ENCODE measurements at regions not wholly inside any gene's neighbourhood (a gene's known extent, or its start where the extent isn't known, plus 50 kb on each side); places are given as distances from the start of the nearest gene placed in this dataset.
"Not testable (repeated sequence)": the region's sequence is repeated elsewhere in the genome, so short reads cannot be mapped to it uniquely, and the experiment has no call there.

DNA sequence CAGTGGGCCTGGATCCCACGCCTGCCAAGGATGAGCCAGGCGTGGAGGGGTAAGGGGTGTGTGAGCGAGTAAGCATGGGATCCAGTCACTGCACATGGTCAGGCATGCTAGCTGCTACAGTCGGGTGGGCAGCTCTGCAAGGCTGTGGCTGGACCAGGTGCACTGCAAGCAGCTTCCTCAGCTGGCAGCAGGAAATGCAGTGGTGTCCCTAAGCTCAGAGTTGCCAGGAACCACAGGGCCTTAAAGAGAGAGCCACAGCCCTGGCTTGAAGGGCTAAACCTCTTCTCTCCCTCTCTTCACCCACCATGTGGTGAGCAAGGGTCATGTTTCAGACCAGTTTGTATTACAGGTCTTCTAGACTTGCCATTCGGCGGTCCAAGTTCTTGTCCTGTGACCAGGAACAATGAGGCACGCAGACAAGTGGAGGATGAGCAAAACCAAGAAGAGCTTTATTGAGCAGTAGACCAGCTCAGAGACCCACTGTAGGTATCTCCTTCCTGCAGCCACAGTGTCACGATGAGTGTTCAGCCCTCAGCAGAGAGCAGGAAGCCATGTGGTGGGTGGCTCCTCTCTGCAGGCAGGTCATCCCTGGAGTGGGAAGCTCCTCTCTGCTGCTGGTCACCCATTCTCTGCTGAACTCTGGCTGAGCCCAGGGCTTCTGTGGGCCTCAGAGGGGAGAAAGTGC, 511.9 kb downstream of the PYDC2 start:
- DNase-seq = no peak

- DNase-seq = no peak
These were observed 512.9 kb downstream of the PYDC2 start for GRCh38 chr3:191973820-191974219.

GRCh38 chr3:191975936-191976335, 515.0 kb downstream of the PYDC2 start:
- no peak for DNase-seq

GRCh38 chr3:191980443-191980842, 519.5 kb downstream of the PYDC2 start:
- no peak for DNase-seq

GRCh38 chr3:191982481-191982880, 521.5 kb downstream of the PYDC2 start:
- DNase-seq = no peak

DNA sequence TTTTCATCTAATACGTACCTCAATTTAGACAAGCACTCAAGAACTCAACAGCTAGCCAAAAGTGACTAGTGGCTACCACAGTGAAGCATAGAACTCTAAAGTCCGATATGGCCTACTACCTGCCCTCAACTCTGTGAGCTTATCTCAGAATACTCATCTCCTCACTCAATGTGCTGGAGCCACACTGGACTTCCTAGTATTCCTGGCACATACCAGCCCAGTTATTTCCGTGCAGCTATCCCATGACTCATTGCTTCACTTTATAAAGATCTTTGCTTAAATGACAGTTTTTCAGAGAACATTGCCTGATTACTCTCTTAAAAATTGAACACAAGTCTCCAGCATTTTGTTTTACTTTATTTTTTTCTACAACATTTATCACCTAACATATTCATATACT, 524.7 kb downstream of the PYDC2 start:
- DNase-seq = no peak

DNA sequence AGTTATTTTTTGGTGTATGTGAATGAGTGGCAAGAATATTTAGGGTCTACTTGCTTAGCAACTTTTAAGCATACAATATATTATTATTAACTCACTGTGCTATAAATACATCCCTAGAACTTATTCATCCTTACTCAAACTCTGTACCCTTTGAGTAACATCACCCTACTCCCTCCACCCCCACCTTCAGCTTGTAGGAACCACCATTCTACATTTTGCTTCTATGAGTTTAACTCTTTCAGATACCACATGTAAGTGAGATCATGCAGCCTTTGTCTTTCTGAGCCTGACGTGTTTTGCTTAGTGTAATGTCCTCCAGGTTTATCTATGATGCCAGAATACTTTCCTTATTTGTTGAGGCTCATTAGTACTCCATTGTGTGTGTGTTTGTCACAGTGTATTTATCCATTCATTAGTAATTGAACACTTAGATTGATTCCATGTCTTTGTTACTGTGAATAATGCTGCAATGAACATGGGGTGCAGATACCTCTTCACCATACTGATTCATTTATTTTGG, 526.9 kb downstream of the PYDC2 start:
- no peak for DNase-seq

- DNase-seq = not testable (repeated sequence)
These were observed 533.0 kb downstream of the PYDC2 start for GRCh38 chr3:191993952-191994351.

DNA sequence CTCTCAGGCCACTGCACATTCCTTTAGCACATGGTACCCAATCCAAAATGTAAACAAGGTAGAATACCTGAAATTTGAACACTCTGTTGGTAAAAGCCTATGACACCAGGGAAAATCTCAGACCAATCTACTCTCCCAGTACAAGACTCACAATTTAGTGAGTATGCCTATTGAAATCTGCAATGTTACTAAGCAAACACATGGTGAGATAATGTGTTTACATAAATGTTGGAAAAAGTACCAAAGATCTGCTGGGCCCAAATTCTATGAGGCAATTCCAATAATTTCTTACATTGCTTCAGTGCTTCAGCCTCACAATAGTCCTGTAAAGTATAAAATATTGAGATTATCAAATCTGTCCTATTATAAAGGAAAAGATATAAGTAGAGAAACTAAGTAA, 536.1 kb downstream of the PYDC2 start:
- no peak for DNase-seq

DNA sequence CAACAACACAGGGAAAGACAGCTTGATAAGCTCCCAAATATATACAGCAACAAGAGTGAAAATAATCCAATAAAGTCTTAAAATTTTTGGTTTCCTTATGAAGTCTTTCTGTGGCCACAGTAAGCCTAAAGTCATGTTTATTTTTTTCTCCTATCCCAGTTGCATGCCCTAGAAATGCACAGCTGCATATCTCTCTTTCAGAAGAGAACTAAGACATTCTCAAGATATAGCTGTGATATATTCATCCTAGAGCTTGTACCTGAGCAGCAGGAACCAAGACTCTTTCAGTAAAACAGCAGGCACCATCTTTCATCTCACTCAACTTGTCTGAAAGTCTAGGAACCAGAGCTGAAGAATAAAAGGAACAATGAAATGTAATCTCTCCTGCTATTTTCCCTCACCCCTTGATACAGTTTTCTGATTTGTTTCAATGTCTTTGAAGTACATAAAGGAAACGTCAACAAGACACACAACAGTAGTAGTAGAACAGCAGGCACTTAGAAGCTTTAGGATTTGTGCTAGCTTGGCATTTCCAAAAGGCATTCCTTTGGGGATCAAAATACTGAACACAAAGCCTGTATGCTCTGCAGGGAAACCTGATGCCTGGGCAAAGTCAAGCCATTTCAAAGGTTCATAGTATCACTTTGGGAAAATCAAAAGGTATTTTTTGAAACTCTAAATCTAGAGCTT, 536.8 kb downstream of the PYDC2 start:
- no peak for DNase-seq

GRCh38 chr3:192001218-192001617, 540.3 kb downstream of the PYDC2 start:
- DNase-seq = no peak

DNA sequence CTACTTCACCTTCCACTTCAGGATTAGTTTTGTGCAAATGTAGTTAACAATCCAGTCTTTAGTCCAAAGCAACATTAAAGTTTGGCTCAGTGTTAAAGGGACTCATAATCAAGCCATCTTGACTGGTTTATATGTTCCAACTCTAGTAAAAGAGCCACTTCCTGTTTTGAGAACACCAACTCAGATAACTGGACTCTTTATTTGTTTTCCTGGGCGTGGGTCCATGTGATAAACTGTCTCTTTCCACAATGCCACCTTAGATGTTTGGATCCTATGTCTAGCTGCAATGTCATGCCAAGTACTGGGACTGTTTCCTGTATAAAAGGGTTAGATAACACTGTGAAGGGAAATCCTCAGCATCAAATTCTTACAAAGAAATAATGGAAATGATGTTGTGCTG, 545.0 kb downstream of the PYDC2 start:
- DNase-seq = no peak

GRCh38 chr3:192009903-192010302, 548.9 kb downstream of the PYDC2 start:
- DNase-seq = no peak

DNA sequence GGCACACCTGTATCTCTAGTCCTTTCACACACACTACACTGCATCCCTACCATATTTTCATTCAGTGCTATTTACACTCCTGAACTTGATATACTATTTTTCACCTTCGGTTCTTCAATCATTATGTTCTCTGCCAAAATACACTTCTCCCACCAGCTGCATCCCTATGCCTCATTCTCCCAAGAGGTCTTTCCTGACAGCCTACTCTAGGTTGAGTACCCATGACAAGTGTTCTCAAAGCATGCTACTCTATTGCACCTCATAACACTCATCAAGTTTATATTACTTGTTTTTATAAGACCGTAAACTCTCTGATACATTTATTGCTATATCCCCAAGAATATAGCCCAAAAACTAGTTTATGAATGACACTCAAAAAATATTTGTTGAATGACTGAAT, 549.5 kb downstream of the PYDC2 start:
- no peak for DNase-seq

DNA sequence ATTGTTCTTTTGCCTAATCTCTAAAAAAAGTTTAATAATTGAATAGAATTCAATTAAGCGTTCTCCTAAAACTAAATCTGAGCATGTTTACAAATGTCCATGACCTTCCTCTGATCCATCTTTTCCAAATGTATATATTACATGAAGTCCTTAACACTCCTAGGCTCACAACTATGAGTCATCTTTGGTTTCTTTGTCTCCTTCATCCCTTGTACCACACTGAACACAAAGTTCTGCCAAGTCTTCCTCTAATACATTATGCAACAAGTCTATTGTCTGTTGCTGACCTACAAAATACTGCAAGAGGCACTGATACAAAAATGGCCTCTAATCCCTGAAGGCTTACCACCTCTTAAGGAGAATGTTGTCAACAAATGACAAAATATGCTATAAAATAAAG, 550.2 kb downstream of the PYDC2 start:
- no peak for DNase-seq

GRCh38 chr3:192013110-192013509, 552.1 kb downstream of the PYDC2 start:
- DNase-seq = no peak

GRCh38 chr3:192022412-192022811, 561.4 kb downstream of the PYDC2 start:
- DNase-seq = no peak

DNA sequence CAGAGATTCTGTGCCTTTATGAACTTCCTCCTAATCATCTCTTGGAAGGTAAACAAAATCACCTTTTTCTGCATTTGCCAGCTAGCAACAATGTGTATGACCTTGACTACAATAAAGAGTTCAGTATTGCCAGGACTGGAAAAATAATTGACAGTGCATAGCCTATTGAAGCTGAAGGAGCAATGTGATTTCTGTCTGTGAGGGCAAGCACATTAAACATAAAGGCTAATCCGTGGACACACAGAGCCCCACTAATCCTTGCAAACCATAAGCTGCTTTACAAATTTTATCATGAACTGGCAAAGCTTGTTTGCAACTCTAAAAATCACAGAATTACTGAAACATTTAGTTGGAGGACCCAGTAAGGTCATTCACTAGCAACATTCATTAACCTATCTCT, 563.8 kb downstream of the PYDC2 start:
- DNase-seq = no peak

- DNase-seq = no peak
These were observed 565.7 kb downstream of the PYDC2 start for GRCh38 chr3:192026661-192027060.

DNA sequence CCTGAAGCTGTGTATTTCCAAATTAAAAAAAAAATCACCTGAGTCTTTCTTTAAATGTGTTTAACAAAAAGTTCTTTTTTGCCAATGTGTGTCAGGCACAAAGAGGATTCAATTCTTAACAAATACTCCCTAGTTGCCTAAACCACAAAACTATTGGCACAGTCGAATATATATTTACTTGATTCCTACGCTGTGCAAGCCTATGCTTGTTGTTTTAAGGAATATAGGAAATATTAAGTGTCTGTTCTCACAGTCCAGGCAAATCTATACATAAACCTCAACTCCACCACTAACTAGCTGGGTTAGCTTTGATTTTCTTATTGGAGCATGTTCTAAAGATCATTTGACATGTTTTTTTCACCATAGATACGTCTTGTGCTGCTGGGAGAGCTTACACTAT, 571.0 kb downstream of the PYDC2 start:
- DNase-seq = no peak

- DNase-seq = no peak
These were observed 572.3 kb downstream of the PYDC2 start for GRCh38 chr3:192033246-192033645.

- DNase-seq = no peak
These were observed 577.8 kb downstream of the PYDC2 start for GRCh38 chr3:192038726-192039125.

- DNase-seq = no peak
These were observed 578.6 kb downstream of the PYDC2 start for GRCh38 chr3:192039593-192039992.

- no peak for DNase-seq
These were observed 579.5 kb downstream of the PYDC2 start for GRCh38 chr3:192040282-192041043.
